ENCODE measurements at regions not wholly inside any gene's neighbourhood (a gene's known extent, or its start where the extent isn't known, plus 50 kb on each side); places are given as distances from the start of the nearest gene placed in this dataset.

- Histone ChIP-seq H3K9me3 (ENCODE audit: insufficient read depth, low read depth, low read length) (no peaks in the 10 kb centered on the region), H3K4me1 (ENCODE audit: insufficient read depth, low read length, poor library complexity, severe bottlenecking) (no peaks in the 10 kb centered on the region), H2AFZ (ENCODE audit: low read length) (no peak overlapping the region), H3K79me2 (ENCODE audit: insufficient read depth, low read length) (no peaks in the 10 kb centered on the region), H3F3A (ENCODE audit: low read depth) (no peaks in the 10 kb centered on the region), H4K20me1 (ENCODE audit: insufficient read depth, low read length, poor library complexity, severe bottlenecking) (no peaks in the 10 kb centered on the region), H3K9ac (ENCODE audit: low read depth, low read length, poor library complexity, severe bottlenecking) (no peak overlapping the region), H3K27me3 (ENCODE audit: insufficient read depth, low read length, poor library complexity, severe bottlenecking) (no peaks in the 10 kb centered on the region), H3K4me3 (ENCODE audit: low read length, poor library complexity, severe bottlenecking) (no peak overlapping the region), H3K9me2 (replicated peaks; ENCODE audit: low read depth, low read length) (no peaks in the 10 kb centered on the region), H3K4me2 (ENCODE audit: low read depth, low read length, poor library complexity, severe bottlenecking) (no peak overlapping the region), H3K36me3 (ENCODE audit: insufficient read depth, low read length) (no peaks in the 10 kb centered on the region)
- TF ChIP-seq EZH2phosphoT487 (IDR thresholded peaks at IDR 0.05; ENCODE audit: borderline replicate concordance) (no peak), CTCF (conservative IDR thresholded peaks at IDR 0.05; ENCODE audit: low read length) (no peak)
These were observed 702.6 kb upstream of the LRRTM1 start for GRCh38 chr2:81007104-81007503.

DNA sequence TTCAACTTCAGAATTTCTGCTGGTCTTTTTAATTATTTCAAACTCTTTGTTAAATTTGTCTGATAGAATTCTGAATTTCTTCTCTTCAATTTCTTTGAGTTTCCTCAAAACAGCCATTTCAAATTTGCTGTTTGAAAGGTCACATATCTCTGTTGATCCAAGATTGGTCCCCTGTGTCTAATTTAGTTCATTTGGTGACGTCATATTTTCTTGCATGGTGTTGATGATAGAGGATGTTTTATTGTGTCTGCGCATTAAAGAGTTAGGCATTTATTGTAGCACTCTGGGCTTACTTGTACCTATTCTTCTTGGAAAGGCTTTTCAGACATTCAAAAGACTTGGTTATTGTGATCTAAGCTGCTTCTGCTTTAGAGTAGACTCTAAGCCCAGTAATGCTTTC is 698.4 kb upstream of the LRRTM1 start:
- H2AFZ ChIP-seq (ENCODE audit: low read length) = no peak overlapping the region
- no peaks in the 10 kb centered on the region for H3K9me2 ChIP-seq (replicated peaks; ENCODE audit: low read depth, low read length)
- no peaks in the 10 kb centered on the region for H3F3A ChIP-seq (ENCODE audit: low read depth)
- H3K4me2 ChIP-seq (ENCODE audit: low read depth, low read length, poor library complexity, severe bottlenecking) = no peak overlapping the region
- no peaks in the 10 kb centered on the region for H3K4me1 ChIP-seq (ENCODE audit: insufficient read depth, low read length, poor library complexity, severe bottlenecking)
- no peak for TF ChIP-seq CTCF (conservative IDR thresholded peaks at IDR 0.05; ENCODE audit: low read length)
- H3K36me3 ChIP-seq (ENCODE audit: insufficient read depth, low read length) = no peaks in the 10 kb centered on the region
- H4K20me1 ChIP-seq (ENCODE audit: insufficient read depth, low read length, poor library complexity, severe bottlenecking) = no peaks in the 10 kb centered on the region
- no peak overlapping the region for H3K4me3 ChIP-seq (ENCODE audit: low read length, poor library complexity, severe bottlenecking)
- H3K9ac ChIP-seq (ENCODE audit: low read depth, low read length, poor library complexity, severe bottlenecking) = no peak overlapping the region
- no peaks in the 10 kb centered on the region for H3K27me3 ChIP-seq (ENCODE audit: insufficient read depth, low read length, poor library complexity, severe bottlenecking)
- no peaks in the 10 kb centered on the region for H3K79me2 ChIP-seq (ENCODE audit: insufficient read depth, low read length)
- no peaks in the 10 kb centered on the region for H3K9me3 ChIP-seq (ENCODE audit: insufficient read depth, low read depth, low read length)

DNA sequence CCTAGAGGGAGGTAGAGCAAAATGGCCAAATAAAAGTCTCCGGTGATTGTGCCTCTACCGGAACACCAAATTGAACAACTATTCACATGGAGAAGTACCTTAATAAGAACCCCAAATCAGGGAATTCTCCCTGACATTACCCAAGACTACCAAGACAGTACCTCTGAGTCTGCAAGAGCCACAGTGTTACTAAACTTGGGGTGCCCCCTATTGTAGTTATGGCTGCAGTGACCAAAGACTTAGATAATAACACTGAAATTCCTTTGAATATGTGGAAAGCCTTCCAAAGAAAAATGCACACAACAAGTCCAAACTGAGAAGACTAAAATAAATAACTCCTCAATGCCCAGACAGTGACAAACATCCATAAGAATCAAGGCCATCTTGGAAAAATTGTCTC is 682.9 kb upstream of the LRRTM1 start:
- H3K79me2 ChIP-seq (ENCODE audit: insufficient read depth, low read length) = no peaks in the 10 kb centered on the region
- 0 out of 2 replicates have a peak, but pooled peaks cover 4% of the 10 kb centered on the region for H3K9me3 ChIP-seq (ENCODE audit: insufficient read depth, low read depth, low read length)
- no peaks in the 10 kb centered on the region for H3K27me3 ChIP-seq (ENCODE audit: insufficient read depth, low read length, poor library complexity, severe bottlenecking)
- no peak overlapping the region for H3K9ac ChIP-seq (ENCODE audit: low read depth, low read length, poor library complexity, severe bottlenecking)
- no peak overlapping the region for H2AFZ ChIP-seq (ENCODE audit: low read length)
- H4K20me1 ChIP-seq (ENCODE audit: insufficient read depth, low read length, poor library complexity, severe bottlenecking) = no peaks in the 10 kb centered on the region
- H3K4me2 ChIP-seq (ENCODE audit: low read depth, low read length, poor library complexity, severe bottlenecking) = no peak overlapping the region
- no peak overlapping the region for H3K4me3 ChIP-seq (ENCODE audit: low read length, poor library complexity, severe bottlenecking)
- no peaks in the 10 kb centered on the region for H3K4me1 ChIP-seq (ENCODE audit: insufficient read depth, low read length, poor library complexity, severe bottlenecking)
- TF ChIP-seq CTCF (conservative IDR thresholded peaks at IDR 0.05; ENCODE audit: low read length) (no peak), EZH2phosphoT487 (IDR thresholded peaks at IDR 0.05; ENCODE audit: borderline replicate concordance) (no peak)
- H3K9me2 ChIP-seq (replicated peaks; ENCODE audit: low read depth, low read length) = no peaks in the 10 kb centered on the region
- H3K36me3 ChIP-seq (ENCODE audit: insufficient read depth, low read length) = no peaks in the 10 kb centered on the region
- no peaks in the 10 kb centered on the region for H3F3A ChIP-seq (ENCODE audit: low read depth)

All from Loucy (cell line).